LNCaP clone FGC (cell line): ENCODE measurements at regions not wholly inside any gene's neighbourhood (a gene's known extent, or its start where the extent isn't known, plus 50 kb on each side); places are given as distances from the start of the nearest gene placed in this dataset.

Experiments
- DNase-seq: peaks from one replicate; pipeline ENCODE4 v3.0.0-alpha.2; 2011; ENCODE audit warnings: low read depth
- H3K4me3 ChIP-seq: 2 replicates; pipeline ENCODE4 v1.5.1; 2011; ENCODE audit warnings: mild to moderate bottlenecking, low read depth, low read length, control low read depth
- CTCF ChIP-seq: IDR thresholded peaks from 2 replicates; pipeline ENCODE4 v1.5.1; 2012; ENCODE audit warnings: mild to moderate bottlenecking; ENCODE audit not compliant: control insufficient read depth, insufficient read depth; ENCODE audit errors: extremely low read depth

- no peak overlapping the region for H3K4me3 ChIP-seq
- no peak for TF ChIP-seq CTCF
- DNase-seq, result no peak
Measured at GRCh38 chr11:19375440-19375839, 134.7 kb upstream of the E2F8 start.

- TF ChIP-seq CTCF, result no peak
- no peak overlapping the region for H3K4me3 ChIP-seq
- DNase-seq, result no peak
Measured at GRCh38 chr11:19374151-19374569, 133.4 kb upstream of the E2F8 start.

GRCh38 chr11:19372381-19372780, 131.6 kb upstream of the E2F8 start:
- no peak overlapping the region for H3K4me3 ChIP-seq
- no peak for TF ChIP-seq CTCF
- no peak for DNase-seq

- DNase-seq, result peak; percentile 56
- no peak overlapping the region for H3K4me3 ChIP-seq
- no peak for TF ChIP-seq CTCF
Measured at GRCh38 chr11:19370100-19370861, 129.5 kb upstream of the E2F8 start.

GRCh38 chr11:19368726-19369375, 128.1 kb upstream of the E2F8 start:
- no peak for TF ChIP-seq CTCF
- no peak overlapping the region for H3K4me3 ChIP-seq
- DNase-seq, result no peak

GRCh38 chr11:19366992-19367709, 126.4 kb upstream of the E2F8 start:
- TF ChIP-seq CTCF, result no peak
- no peak for DNase-seq
- no peak overlapping the region for H3K4me3 ChIP-seq
